Retinal pigment epithelial cell (primary cell): ENCODE measurements at regions not wholly inside any gene's neighbourhood (a gene's known extent, or its start where the extent isn't known, plus 50 kb on each side); places are given as distances from the start of the nearest gene placed in this dataset.

Experiments
- DNase-seq: peaks from one replicate; pipeline ENCODE4 v3.0.0-alpha.2; 2010; ENCODE audit warnings: low read depth
- H3K4me3 ChIP-seq: 2 replicates; pipeline ENCODE4 v1.5.1; 2011; ENCODE audit warnings: mild to moderate bottlenecking, low read length, control low read depth, moderate library complexity
- CTCF ChIP-seq: conservative IDR thresholded peaks from 2 replicates; pipeline ENCODE4 v1.5.1; 2011; ENCODE audit warnings: low read depth, low read length, control low read depth, inconsistent platforms

- TF ChIP-seq CTCF, result peak; percentile 73
- H3K4me3 ChIP-seq, result no peak overlapping the region
- no peak for DNase-seq
Measured at GRCh38 chr3:182258538-182259177, 534.6 kb upstream of the ATP11B start.

GRCh38 chr3:182259579-182259978, 533.7 kb upstream of the ATP11B start:
- DNase-seq, result no peak
- H3K4me3 ChIP-seq, result no peak overlapping the region
- TF ChIP-seq CTCF, result peak; percentile 2

- no peak for DNase-seq
Measured at GRCh38 chr3:182261041-182261440, 532.3 kb upstream of the ATP11B start.

GRCh38 chr3:182268711-182269110, 524.6 kb upstream of the ATP11B start:
- no peak overlapping the region for H3K4me3 ChIP-seq
- TF ChIP-seq CTCF, result no peak
- DNase-seq, result no peak

More at GRCh38 chr3:182261041-182261440, 532.3 kb upstream of the ATP11B start:
- no peak for TF ChIP-seq CTCF
- H3K4me3 ChIP-seq, result no peak overlapping the region

GRCh38 chr3:182276512-182276911, 516.8 kb upstream of the ATP11B start:
- no peak for TF ChIP-seq CTCF
- H3K4me3 ChIP-seq, result no peak overlapping the region
- no peak for DNase-seq

- no peak overlapping the region for H3K4me3 ChIP-seq
- TF ChIP-seq CTCF, result no peak
- no peak for DNase-seq
Measured at GRCh38 chr3:182284793-182285192, 508.5 kb upstream of the ATP11B start.

GRCh38 chr3:182292591-182292990, 500.7 kb upstream of the ATP11B start:
- DNase-seq, result no peak
- no peak for TF ChIP-seq CTCF
- no peak overlapping the region for H3K4me3 ChIP-seq
